Glutamatergic neuron (in vitro differentiated cells): ENCODE measurements at regions not wholly inside any gene's neighbourhood (a gene's known extent, or its start where the extent isn't known, plus 50 kb on each side); places are given as distances from the start of the nearest gene placed in this dataset.

Experiments used
- DNase-seq: peaks from one replicate; pipeline ENCODE4 v3.0.0; 2022
- H3K27ac Mint-ChIP-seq: one replicate; pipeline ENCODE4 v1.8.0; 2020; ENCODE audit warnings: mild to moderate bottlenecking, mixed read lengths, inconsistent platforms; ENCODE audit not compliant: unreplicated experiment
- H3K27me3 Mint-ChIP-seq: one replicate; pipeline ENCODE4 v1.8.0; 2020; ENCODE audit warnings: mild to moderate bottlenecking, moderate library complexity, mixed read lengths, inconsistent platforms; ENCODE audit not compliant: unreplicated experiment
- H3K36me3 Mint-ChIP-seq: one replicate; pipeline ENCODE4 v1.8.0; 2020; ENCODE audit warnings: mild to moderate bottlenecking, mixed read lengths, inconsistent platforms; ENCODE audit not compliant: unreplicated experiment
- H3K4me1 Mint-ChIP-seq: one replicate; pipeline ENCODE4 v1.8.0; 2020; ENCODE audit warnings: mild to moderate bottlenecking, low read depth, mixed read lengths, inconsistent platforms; ENCODE audit not compliant: unreplicated experiment
- H3K4me3 Mint-ChIP-seq: one replicate; pipeline ENCODE4 v1.8.0; 2020; ENCODE audit warnings: mild to moderate bottlenecking, mixed read lengths, inconsistent platforms; ENCODE audit not compliant: unreplicated experiment
- H3K9me3 Mint-ChIP-seq: one replicate; pipeline ENCODE4 v1.8.0; 2020; ENCODE audit warnings: mild to moderate bottlenecking, moderate library complexity, mixed read lengths, inconsistent platforms; ENCODE audit not compliant: unreplicated experiment
- CTCF ChIP-seq: fragments of 200-600 bp; sonication (generic); IDR thresholded peaks from one replicate; pipeline ENCODE4 v1.5.0; 2021; ENCODE audit not compliant: partially characterized antibody, unreplicated experiment

GRCh38 chr12:77751939-77752338, 78.8 kb upstream of the NAV3 start:
- Mint-ChIP-seq H3K4me3 (no peak overlapping the region), H3K9me3 (peaks cover 1% of the 10 kb centered on the region), H3K36me3 (no peaks in the 10 kb centered on the region), H3K27ac (no peak overlapping the region), H3K27me3 (no peaks in the 10 kb centered on the region), H3K4me1 (no peaks in the 10 kb centered on the region)
- no peak for TF ChIP-seq CTCF
- no peak for DNase-seq

- no peaks in the 10 kb centered on the region for H3K27me3 Mint-ChIP-seq
- H3K9me3 Mint-ChIP-seq = peaks cover 2% of the 10 kb centered on the region
- no peak for TF ChIP-seq CTCF
- H3K27ac Mint-ChIP-seq = no peak overlapping the region
- DNase-seq = no peak
- no peaks in the 10 kb centered on the region for H3K36me3 Mint-ChIP-seq
- no peaks in the 10 kb centered on the region for H3K4me1 Mint-ChIP-seq
- no peak overlapping the region for H3K4me3 Mint-ChIP-seq
Observed at GRCh38 chr12:77746096-77746495, 84.6 kb upstream of the NAV3 start.

- Mint-ChIP-seq H3K27ac (no peak overlapping the region), H3K9me3 (peaks cover 2% of the 10 kb centered on the region), H3K4me3 (no peak overlapping the region), H3K4me1 (no peaks in the 10 kb centered on the region), H3K27me3 (no peaks in the 10 kb centered on the region), H3K36me3 (no peaks in the 10 kb centered on the region)
- DNase-seq = no peak
- TF ChIP-seq CTCF = no peak
Observed at GRCh38 chr12:77745624-77746023, 85.1 kb upstream of the NAV3 start.

GRCh38 chr12:77742631-77743030, 88.1 kb upstream of the NAV3 start:
- Mint-ChIP-seq H3K27ac (no peak overlapping the region), H3K4me1 (no peaks in the 10 kb centered on the region), H3K36me3 (no peaks in the 10 kb centered on the region), H3K4me3 (no peak overlapping the region), H3K27me3 (no peaks in the 10 kb centered on the region), H3K9me3 (peaks cover 2% of the 10 kb centered on the region)
- no peak for TF ChIP-seq CTCF
- DNase-seq = no peak

GRCh38 chr12:77741974-77742517, 88.6 kb upstream of the NAV3 start:
- Mint-ChIP-seq H3K27ac (no peak overlapping the region), H3K4me1 (no peaks in the 10 kb centered on the region), H3K4me3 (no peak overlapping the region), H3K27me3 (no peaks in the 10 kb centered on the region), H3K9me3 (peaks cover 2% of the 10 kb centered on the region), H3K36me3 (no peaks in the 10 kb centered on the region)
- DNase-seq = no peak
- TF ChIP-seq CTCF = no peak
